PFSK-1 (cell line): ENCODE measurements at regions not wholly inside any gene's neighbourhood (a gene's known extent, or its start where the extent isn't known, plus 50 kb on each side); places are given as distances from the start of the nearest gene placed in this dataset.

Experiments
- POLR2AphosphoS5 ChIP-seq: IDR thresholded peaks from 2 replicates; pipeline ENCODE4 v1.6.1; 2012; ENCODE audit warnings: low read depth, mild to moderate bottlenecking, control low read depth, low read length, moderate library complexity
- SIN3A ChIP-seq: IDR thresholded peaks from 2 replicates; pipeline ENCODE4 v1.6.1; 2012; ENCODE audit warnings: mild to moderate bottlenecking, low read length, moderate library complexity, borderline replicate concordance; ENCODE audit not compliant: insufficient read depth
- TAF1 ChIP-seq: IDR thresholded peaks from 2 replicates; pipeline ENCODE4 v1.6.1; 2012; ENCODE audit warnings: low read length, control low read depth, borderline replicate concordance; ENCODE audit not compliant: insufficient read depth

DNA sequence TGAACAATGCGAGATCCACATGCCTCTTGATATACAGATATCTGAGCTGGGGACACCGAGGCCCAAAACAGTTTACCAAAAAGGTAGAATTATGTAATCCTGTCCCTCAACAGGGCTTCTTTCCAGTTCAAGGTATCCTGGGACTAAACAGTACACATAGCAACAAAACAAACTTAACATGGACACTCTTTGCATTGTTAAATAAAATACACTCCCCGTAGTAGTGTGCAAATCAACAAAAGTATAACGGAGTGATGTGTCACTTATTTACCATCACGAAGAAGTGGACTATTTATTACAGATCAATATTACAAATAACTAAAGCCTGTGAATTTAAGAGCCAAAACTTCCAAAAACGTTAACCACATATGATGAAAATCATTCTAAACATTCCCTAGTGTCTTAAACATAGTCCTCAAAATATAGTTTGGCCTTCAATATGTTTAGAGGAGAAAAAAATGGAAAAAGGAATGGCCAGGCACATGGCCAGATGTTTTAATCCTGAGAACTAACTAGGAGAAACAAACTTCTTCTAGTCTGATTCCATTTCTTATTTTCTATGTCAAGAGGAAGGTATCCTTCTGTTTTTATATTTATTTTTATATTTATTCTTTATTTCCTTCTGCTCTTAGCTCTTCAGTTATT lies 377.5 kb downstream of the OSR1 start:
- TF ChIP-seq TAF1 (no peak), POLR2AphosphoS5 (no peak), SIN3A (no peak)
